GM10248 (cell line): ENCODE measurements at regions not wholly inside any gene's neighbourhood (a gene's known extent, or its start where the extent isn't known, plus 50 kb on each side); places are given as distances from the start of the nearest gene placed in this dataset.

Experiments
- CTCF ChIA-PET: fragments of 300-600 bp; sonication (Branson Sonifier 250); formaldehyde crosslinking; extraction: SDS; loops from one replicate; lab custom pipeline; 2021; ENCODE audit warnings: antibody characterized with exemption; lab: Yijun Ruan, JAX
- POLR2A ChIA-PET: fragments of 350-650 bp; sonication (Branson Sonifier 250); formaldehyde crosslinking; extraction: SDS; loops from one replicate; lab custom pipeline; 2020; ENCODE audit warnings: antibody characterized with exemption; lab: Yijun Ruan, JAX
- DNase-seq: peaks from one replicate; pipeline ENCODE4 v3.0.0; 2012; ENCODE audit errors: extremely low spot score
- CTCF ChIP-seq: IDR thresholded peaks from 2 replicates; pipeline ENCODE4 v1.5.1; 2012; ENCODE audit warnings: mild to moderate bottlenecking, low read depth; ENCODE audit errors: extremely low read depth, missing control alignments, control extremely low read depth

- no peak for DNase-seq
- ChIA-PET POLR2A (no interaction called here), CTCF (no interaction called here)
- TF ChIP-seq CTCF, result no peak
These were observed 69.9 kb upstream of the CDH5 start for GRCh38 chr16:66296591-66296990.

GRCh38 chr16:66295761-66296546 is 70.5 kb upstream of the CDH5 start:
- TF ChIP-seq CTCF, result no peak
- ChIA-PET CTCF (no interaction called here), POLR2A (no interaction called here)
- DNase-seq, result no peak

DNA sequence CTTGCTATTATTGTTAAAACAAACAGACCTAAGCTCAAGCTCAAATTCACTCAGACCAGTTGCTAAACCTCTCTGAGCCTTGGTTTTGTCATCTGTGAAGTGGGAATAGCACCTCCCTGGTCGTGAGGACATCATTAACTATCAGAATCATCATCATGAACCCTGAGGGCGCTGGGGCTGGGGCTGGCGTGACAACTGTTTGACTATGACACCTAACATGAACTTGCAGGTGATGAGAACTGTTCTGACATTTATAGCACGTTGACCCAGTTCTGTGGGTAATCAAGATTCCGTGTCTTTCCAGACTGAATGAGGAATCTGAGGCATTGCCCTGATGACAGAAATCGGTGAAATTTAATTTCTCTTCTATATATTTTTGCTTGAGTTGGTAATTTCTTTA is 71.3 kb upstream of the CDH5 start:
- ChIA-PET POLR2A (no interaction called here), CTCF (interaction anchor here (1.4 kb wide), 1 partner anchor 19 kb away, joined by 5 read pairs; no protein-coding TSS in a partner anchor)
- no peak for TF ChIP-seq CTCF
- DNase-seq, result no peak

DNA sequence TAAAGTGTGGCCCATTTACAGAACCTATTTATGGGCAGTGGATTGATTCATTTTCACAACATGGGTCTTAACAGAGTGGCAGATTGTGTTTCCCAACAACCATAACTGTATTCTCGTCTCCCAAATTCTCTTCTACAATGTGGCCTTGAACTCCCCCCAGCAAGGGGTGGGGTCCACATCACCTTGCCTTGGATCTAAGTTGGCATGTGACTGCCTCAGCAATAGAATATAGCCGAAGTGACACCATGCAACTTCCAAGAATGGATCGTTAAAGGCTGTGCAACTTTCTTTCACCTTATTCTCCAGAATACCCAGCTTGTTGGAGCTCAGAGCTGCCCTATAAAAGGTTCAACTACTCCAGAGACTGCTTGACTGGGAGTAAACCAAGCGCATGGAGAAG is 72.0 kb upstream of the CDH5 start:
- no peak for TF ChIP-seq CTCF
- no peak for DNase-seq
- ChIA-PET CTCF (interaction anchor here (1.2 to 1.4 kb wide), 2 partner anchors 18 to 20 kb away, joined by 3 to 5 read pairs; no protein-coding TSS in a partner anchor), POLR2A (no interaction called here)

DNA sequence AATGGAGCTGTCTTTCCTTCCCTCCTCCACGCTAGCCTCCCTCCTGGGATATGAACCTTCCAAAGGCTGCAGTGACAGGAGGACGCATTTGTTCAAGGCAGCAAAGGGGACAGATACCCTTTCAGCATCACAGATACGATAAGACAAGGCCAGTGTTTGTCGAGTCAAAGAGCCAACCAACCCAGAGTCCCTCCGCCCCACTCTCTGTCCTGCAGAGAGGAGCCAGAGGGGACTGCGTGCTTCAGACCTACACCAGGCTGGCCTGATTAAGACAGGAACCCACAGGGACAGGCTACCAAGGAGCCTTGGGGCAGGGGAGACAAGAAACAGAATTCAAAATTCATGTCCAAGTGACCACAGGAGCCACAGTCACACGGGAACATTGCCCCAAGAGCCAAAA is 72.6 kb upstream of the CDH5 start:
- ChIA-PET POLR2A (no interaction called here), CTCF (interaction anchor here (1.2 to 1.4 kb wide), 2 partner anchors 17 to 21 kb away, joined by 3 to 5 read pairs; no protein-coding TSS in a partner anchor)
- TF ChIP-seq CTCF, result no peak
- DNase-seq, result no peak

DNA sequence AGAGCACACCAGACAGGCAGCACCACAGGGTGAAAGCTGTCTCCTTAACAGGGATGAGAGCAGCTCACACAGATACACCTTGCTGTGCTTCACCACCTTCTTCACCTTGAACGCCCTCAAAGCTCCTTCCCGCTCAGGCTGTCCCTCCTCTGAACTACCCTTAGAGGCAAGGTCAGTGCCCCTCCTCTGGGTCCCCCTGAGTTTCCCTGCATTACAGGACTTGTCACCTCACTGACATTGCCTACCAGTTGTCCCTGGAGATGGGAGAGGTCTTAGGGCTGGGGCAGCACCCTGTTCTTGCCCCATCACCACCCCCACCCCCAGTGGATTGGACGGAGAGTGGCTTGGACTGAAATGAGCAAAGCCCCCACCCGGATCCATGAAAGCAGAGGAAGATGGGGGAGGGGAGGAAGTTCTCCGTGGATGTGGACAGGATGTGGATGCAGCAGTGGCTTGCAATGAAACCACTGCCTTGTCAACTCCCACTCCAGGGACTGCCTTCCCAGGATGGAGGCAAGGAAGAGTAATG is 73.2 kb upstream of the CDH5 start:
- ChIA-PET POLR2A (no interaction called here), CTCF (no interaction called here)
- TF ChIP-seq CTCF, result no peak
- DNase-seq, result no peak
